ENCODE measurements at regions not wholly inside any gene's neighbourhood (a gene's known extent, or its start where the extent isn't known, plus 50 kb on each side); places are given as distances from the start of the nearest gene placed in this dataset.

GRCh38 chr14:21802441-21802840 is 128.8 kb upstream of the OR4E1 start:
- CTCF ChIA-PET = no interaction called here
- no peak for DNase-seq (ENCODE audit: low read depth, low spot score)

More at GRCh38 chr14:21802441-21802840, 128.8 kb upstream of the OR4E1 start:
- Histone ChIP-seq H3K9me3 (ENCODE audit: control insufficient read depth in 1 of 2, insufficient read depth in 1 of 2, low read depth in 1 of 2, low read length in 2 of 2) (no peaks in the 10 kb centered on the region), H3K27me3 (ENCODE audit: insufficient read depth, low read length) (peaks cover 16% of the 10 kb centered on the region; the same call in 1 of the 2 replicates), H3K36me3 (ENCODE audit: control insufficient read depth in 1 of 2, insufficient read depth in 2 of 2, low read length in 2 of 2) (no peaks in the 10 kb centered on the region), H2AFZ (ENCODE audit: low read depth, low read length, poor library complexity, severe bottlenecking) (no peak overlapping the region), H4K20me1 (ENCODE audit: insufficient read depth) (no peaks in the 10 kb centered on the region; the same call in 1 of the 2 replicates), H3K4me2 (ENCODE audit: low read length) (no peak overlapping the region), H3K27ac (ENCODE audit: low read depth, low read length) (no peak overlapping the region), H3K79me2 (ENCODE audit: insufficient read depth, low read length) (no peaks in the 10 kb centered on the region), H3K4me1 (ENCODE audit: control insufficient read depth in 1 of 2, insufficient read depth in 2 of 2, low read length in 2 of 2) (no peaks in the 10 kb centered on the region), H3K4me3 (replicated peaks in 1 of 2; ENCODE audit: low read depth in 1 of 2, low read length in 2 of 2) (no peak overlapping the region), H3K9ac (ENCODE audit: low read length) (no peak overlapping the region), H3K9me2 (ENCODE audit: insufficient read depth) (no peaks in the 10 kb centered on the region)
- RAD21 ChIA-PET (ENCODE audit: low non-redundant PET in 1 of 2, low total read pairs in 2 of 2, uncharacterized antibody in 2 of 2, unreplicated experiment in 2 of 2) = no interaction called here
- intact Hi-C loops (cut with micrococcal nuclease) = no loop called here
- POLR2A ChIA-PET = interaction anchor here (0.9 kb wide), 1 partner anchor 34 kb away, joined by 3 read pairs; no protein-coding TSS in a partner anchor
- TF ChIP-seq CEBPB (IDR thresholded peaks at IDR 0.05; ENCODE audit: low read depth) = no peak
- no peak for TF ChIP-seq EGR1 (IDR thresholded peaks at IDR 0.05; ENCODE audit: low read depth)
- TF ChIP-seq ZNF274 (IDR thresholded peaks at IDR 0.05; ENCODE audit: low read depth, low read length) = no peak
- no peak for TF ChIP-seq POLR2A (IDR thresholded peaks at IDR 0.05; ENCODE audit: borderline replicate concordance, extremely low read depth, insufficient read depth, insufficient read length)
- TF ChIP-seq RAD21 (IDR thresholded peaks at IDR 0.05; ENCODE audit: low read depth) = no peak
- no peak for TF ChIP-seq SIN3A (IDR thresholded peaks at IDR 0.05; ENCODE audit: low read depth)
- no peak for TF ChIP-seq EZH2phosphoT487 (IDR thresholded peaks at IDR 0.05; ENCODE audit: borderline replicate concordance)
- no peak for TF ChIP-seq SRF (IDR thresholded peaks at IDR 0.05; ENCODE audit: low read depth)
- TF ChIP-seq SP1 (IDR thresholded peaks at IDR 0.05; ENCODE audit: low read depth) = no peak
- no peak for TF ChIP-seq YY1 (IDR thresholded peaks at IDR 0.05; ENCODE audit: extremely low read depth, insufficient replicate concordance, low read depth, low read length)
- TF ChIP-seq ZBTB33 (IDR thresholded peaks at IDR 0.05; ENCODE audit: extremely low read depth, insufficient replicate concordance, low read length) = no peak
- no peak for TF ChIP-seq FOSL1 (IDR thresholded peaks at IDR 0.05; ENCODE audit: low read depth)
- TF ChIP-seq CTCF (IDR thresholded peaks at IDR 0.05 in 2 of 3, conservative IDR thresholded peaks at IDR 0.05 in 1 of 3; ENCODE audit: borderline replicate concordance in 1 of 3, insufficient read depth in 1 of 3, low read depth in 2 of 3, low read length in 2 of 3) = no peak
- TF ChIP-seq CBX3 (IDR thresholded peaks at IDR 0.05; ENCODE audit: low read depth) = no peak
- no TSS peak for BruUV-seq (replicated peaks)
- ATAC-seq = no peak
